ENCODE measurements at regions not wholly inside any gene's neighbourhood (a gene's known extent, or its start where the extent isn't known, plus 50 kb on each side); places are given as distances from the start of the nearest gene placed in this dataset.
"Not testable (repeated sequence)": the region's sequence is repeated elsewhere in the genome, so short reads cannot be mapped to it uniquely, and the experiment has no call there.

GRCh38 chr3:10667901-10668476 lies 148.0 kb upstream of the SLC6A11 start:
- FAIRE-seq: no peak

GRCh38 chr3:10669490-10670048 lies 146.5 kb upstream of the SLC6A11 start:
- FAIRE-seq: no peak

GRCh38 chr3:10672422-10672821 lies 143.6 kb upstream of the SLC6A11 start:
- FAIRE-seq: no peak

- FAIRE-seq: no peak
Measured at GRCh38 chr3:10674578-10674977, 141.4 kb upstream of the SLC6A11 start.

- FAIRE-seq: no peak
Measured at GRCh38 chr3:10676905-10677304, 139.1 kb upstream of the SLC6A11 start.

- no peak for FAIRE-seq
Measured at GRCh38 chr3:10678796-10679376, 137.1 kb upstream of the SLC6A11 start.

- no peak for FAIRE-seq
Measured at GRCh38 chr3:10680796-10681195, 135.2 kb upstream of the SLC6A11 start.

GRCh38 chr3:10682692-10683091 lies 133.3 kb upstream of the SLC6A11 start:
- FAIRE-seq: no peak

GRCh38 chr3:10683106-10683505 lies 132.9 kb upstream of the SLC6A11 start:
- no peak for FAIRE-seq

GRCh38 chr3:10688126-10688525 lies 127.9 kb upstream of the SLC6A11 start:
- FAIRE-seq: no peak

- no peak for FAIRE-seq
Measured at GRCh38 chr3:10688548-10689172, 127.4 kb upstream of the SLC6A11 start.

- FAIRE-seq: no peak
Measured at GRCh38 chr3:10692039-10692622, 123.9 kb upstream of the SLC6A11 start.

GRCh38 chr3:10693457-10693856 lies 122.6 kb upstream of the SLC6A11 start:
- no peak for FAIRE-seq

- FAIRE-seq: no peak
Measured at GRCh38 chr3:10694179-10694578, 121.8 kb upstream of the SLC6A11 start.

GRCh38 chr3:10695186-10695585 lies 120.8 kb upstream of the SLC6A11 start:
- not testable (repeated sequence) for FAIRE-seq

GRCh38 chr3:10695595-10696285 lies 120.3 kb upstream of the SLC6A11 start:
- no peak for FAIRE-seq

- no peak for FAIRE-seq
Measured at GRCh38 chr3:10697918-10698317, 118.1 kb upstream of the SLC6A11 start.

GRCh38 chr3:10700821-10701220 lies 115.2 kb upstream of the SLC6A11 start:
- no peak for FAIRE-seq

GRCh38 chr3:10702961-10703740 lies 112.9 kb upstream of the SLC6A11 start:
- FAIRE-seq: no peak

GRCh38 chr3:10703875-10704274 lies 112.2 kb upstream of the SLC6A11 start:
- FAIRE-seq: no peak

GRCh38 chr3:10706156-10706739 lies 109.8 kb upstream of the SLC6A11 start:
- FAIRE-seq: no peak
